ENCODE measurements at regions not wholly inside any gene's neighbourhood (a gene's known extent, or its start where the extent isn't known, plus 50 kb on each side); places are given as distances from the start of the nearest gene placed in this dataset.
A peak's percentile ranks its signal among the peaks of the same experiment; 100 is the strongest.
"Not testable (repeated sequence)": the region's sequence is repeated elsewhere in the genome, so short reads cannot be mapped to it uniquely, and the experiment has no call there.

GRCh38 chr2:195451160-195451559 is 205.9 kb upstream of the SLC39A10 start:
- DNase-seq, result no peak

GRCh38 chr2:195450552-195451113 is 206.4 kb upstream of the SLC39A10 start:
- DNase-seq, result no peak

DNA sequence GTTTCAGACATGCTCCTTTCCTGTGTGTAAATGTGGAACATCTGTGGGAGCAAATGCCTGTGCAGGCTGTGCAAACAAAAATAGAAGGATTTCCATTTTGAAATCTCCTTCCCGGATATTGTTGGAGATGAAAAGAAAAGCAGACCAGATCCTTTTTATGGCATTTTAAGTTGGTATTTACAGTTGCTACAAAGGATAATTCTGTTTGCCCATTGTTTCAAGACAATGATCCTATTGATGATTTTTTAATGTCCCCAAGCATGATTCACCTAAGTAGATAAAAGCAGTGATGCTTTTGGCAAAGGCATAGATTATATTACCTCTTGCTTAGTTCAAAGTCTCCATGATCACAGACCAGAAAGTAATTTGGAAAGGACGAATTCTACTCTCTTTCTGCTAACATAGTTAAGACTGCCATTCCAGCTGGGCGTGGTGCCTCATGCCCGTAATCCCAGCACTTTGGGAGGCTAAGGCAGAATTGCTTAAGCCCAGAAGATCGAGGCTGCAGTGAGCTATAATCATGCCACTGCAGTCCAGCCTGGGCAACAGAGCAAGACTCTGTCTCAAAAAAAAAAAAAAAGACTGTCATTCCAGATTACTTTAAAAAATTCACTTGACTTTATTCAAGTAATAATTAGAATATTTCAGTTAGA is 209.6 kb upstream of the SLC39A10 start:
- DNase-seq, result no peak

- no peak for DNase-seq
Observed at GRCh38 chr2:195445639-195446038, 211.4 kb upstream of the SLC39A10 start.

DNA sequence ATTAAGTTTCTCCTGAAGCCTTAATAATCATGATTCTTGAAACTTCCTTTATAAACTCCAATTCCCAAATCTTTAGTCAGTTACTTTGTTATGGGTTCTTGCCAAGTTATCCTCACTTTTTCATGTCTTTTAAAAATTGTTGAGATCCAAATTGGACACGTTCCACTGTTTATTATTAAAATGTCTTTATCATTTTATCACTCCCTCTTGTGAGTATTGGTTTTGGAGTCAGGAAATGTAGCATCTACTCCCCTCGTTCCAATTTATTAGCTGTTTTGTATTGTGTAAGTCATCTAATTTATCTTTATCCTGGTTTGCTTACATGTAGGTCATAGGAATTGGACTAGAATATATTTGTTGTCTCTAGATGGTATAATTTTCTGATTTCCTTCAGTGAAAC is 213.1 kb upstream of the SLC39A10 start:
- DNase-seq, result no peak

DNA sequence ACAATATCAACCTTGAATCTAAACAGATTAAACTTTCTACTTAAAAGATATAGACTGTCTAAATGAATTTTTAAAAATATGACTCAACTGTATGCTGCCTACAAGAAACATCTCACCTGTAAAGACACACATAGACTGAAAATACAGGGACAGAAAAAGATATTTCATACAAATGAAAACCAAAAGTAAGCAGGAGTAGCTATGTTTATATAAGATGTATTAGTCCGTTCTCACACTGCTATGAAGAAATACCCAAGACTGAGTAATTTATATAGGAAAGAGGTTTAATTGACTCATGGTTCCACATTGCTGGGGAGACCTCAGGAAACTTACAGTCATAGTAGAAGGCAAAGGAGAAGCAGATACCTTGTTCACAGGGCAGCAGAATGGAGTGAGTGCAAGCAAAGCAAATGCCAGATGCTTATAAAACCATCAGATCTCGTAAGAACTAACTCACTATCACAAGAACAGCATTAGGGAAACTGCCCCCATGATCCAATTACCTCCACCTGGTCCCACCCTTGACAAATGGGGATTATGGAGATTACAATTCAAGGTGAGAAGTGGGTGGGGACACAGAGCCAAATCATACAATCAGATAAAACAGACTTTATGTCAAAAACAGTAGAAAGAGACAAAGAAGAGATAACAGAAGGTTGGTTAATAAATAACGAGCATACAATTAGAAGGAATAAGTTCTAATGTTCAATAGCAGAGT is 214.4 kb upstream of the SLC39A10 start:
- peak; percentile 44 for DNase-seq

DNA sequence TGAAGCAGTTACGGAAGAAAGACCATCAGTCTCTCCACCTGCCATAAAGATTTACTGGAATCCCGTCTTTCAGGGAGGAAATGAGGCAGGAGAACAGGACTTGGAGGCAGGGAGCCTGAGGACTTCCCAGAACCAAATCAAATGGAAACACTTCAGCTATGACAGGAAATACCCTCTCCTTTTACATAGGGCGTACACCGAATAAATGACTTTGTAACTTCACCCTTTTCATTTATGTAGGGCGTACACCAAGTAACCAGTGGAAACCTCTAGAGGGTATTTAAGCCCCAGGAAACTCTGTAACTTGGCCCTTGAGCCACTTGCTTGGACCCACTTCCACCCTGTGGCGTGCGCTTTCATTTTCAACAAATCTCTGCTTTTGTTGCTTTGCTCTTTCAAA is 218.3 kb upstream of the SLC39A10 start:
- no peak for DNase-seq

GRCh38 chr2:195437521-195437920 is 219.5 kb upstream of the SLC39A10 start:
- no peak for DNase-seq

- no peak for DNase-seq
Observed at GRCh38 chr2:195434346-195434745, 222.7 kb upstream of the SLC39A10 start.

DNA sequence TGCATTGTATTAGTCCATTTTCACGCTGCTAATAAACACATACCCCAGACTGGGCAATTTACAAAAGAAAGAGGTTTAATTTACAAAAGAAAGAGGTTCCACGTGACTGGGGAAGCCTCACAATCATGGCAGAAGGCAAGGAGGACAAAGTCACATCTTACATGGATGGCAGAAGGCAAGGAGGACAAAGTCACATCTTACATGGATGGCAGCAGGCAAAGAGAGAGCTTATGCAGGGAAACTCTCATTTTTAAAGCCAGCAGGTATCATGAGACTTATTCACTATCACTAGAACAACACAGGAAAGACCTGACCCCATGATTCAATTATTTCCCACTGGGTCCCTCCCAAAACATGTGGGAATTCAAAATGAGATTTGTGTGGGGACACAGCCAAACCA is 223.3 kb upstream of the SLC39A10 start:
- not testable (repeated sequence) for DNase-seq

DNA sequence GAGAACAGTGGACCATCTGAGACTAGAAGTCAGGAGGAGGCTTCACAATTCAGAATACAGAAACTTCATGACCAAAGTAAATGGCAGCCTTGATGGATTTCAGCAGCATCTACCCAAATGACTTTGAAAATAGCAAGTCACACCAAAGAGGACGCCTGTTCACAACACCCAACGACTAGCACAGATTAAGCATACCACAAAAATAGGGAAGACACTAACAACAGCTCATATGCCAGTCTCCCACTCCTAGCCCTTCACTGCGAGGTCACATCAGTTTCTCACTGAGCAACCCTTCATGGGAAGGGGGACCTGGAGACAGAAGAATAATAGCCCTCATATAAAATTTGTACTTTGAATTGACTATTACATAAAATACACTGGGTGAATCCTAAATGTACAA is 228.4 kb upstream of the SLC39A10 start:
- no peak for DNase-seq

- no peak for DNase-seq
Observed at GRCh38 chr2:195425328-195425727, 231.7 kb upstream of the SLC39A10 start.

DNA sequence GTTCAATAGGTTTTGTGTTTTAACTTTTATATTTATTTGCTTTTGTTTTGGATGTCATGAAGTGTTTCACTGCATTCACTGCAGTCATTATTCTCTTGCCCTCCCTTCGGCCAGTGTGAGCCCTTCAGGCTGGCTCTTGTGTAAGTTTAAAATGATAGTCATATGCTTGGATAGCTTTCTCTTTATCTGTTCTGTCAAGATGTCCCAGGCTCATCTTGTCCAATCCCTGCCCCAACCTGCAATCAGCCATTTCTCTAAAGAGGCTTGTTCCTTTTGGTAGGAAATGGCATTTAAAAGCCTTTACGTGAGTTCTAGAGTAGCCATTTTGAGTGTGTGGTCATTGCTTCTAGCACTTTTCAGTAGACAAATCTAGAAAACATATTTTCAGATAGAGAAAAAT is 238.0 kb upstream of the SLC39A10 start:
- no peak for DNase-seq

- no peak for DNase-seq
Observed at GRCh38 chr2:195414537-195415100, 242.4 kb upstream of the SLC39A10 start.

DNA sequence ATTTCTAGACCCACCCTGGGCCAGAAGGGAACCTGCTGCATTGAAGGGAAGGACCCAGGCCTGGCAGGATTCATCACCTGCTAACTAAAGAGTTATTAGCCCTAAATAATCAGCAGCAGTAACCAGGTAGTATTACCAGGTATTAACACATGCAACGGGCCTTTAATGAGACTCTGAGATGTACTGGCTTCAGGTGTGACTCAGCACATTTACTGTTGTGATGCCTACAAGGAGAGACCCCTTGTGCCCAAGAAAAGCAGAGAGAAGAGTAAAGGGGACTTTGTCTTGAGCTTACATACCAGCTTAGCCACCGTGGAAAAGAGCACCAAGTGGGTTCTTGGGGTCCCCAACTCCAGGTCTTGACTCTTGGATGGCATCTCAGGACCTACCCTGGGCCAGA is 243.1 kb upstream of the SLC39A10 start:
- DNase-seq, result no peak

DNA sequence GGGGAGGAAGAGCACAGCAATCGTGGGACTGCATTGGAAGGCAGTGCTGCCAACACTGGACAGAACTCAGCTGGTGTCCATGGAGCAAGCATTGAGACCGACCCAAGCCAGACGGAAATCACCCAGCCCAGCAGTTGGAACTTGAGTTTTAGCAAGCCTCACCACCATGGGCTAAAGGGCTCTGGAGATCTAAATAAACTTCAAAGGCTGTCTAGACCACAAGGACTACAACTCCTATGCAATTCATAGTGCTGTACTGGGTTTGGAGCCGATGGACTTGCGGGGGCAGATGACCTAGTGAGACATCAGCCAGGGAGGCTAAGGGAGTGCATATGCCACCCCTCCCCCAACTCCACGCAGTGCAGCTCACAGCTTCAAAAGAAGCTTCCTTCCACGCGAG is 243.6 kb upstream of the SLC39A10 start:
- DNase-seq, result no peak

GRCh38 chr2:195411219-195411687 is 245.8 kb upstream of the SLC39A10 start:
- peak; percentile 16 for DNase-seq

DNA sequence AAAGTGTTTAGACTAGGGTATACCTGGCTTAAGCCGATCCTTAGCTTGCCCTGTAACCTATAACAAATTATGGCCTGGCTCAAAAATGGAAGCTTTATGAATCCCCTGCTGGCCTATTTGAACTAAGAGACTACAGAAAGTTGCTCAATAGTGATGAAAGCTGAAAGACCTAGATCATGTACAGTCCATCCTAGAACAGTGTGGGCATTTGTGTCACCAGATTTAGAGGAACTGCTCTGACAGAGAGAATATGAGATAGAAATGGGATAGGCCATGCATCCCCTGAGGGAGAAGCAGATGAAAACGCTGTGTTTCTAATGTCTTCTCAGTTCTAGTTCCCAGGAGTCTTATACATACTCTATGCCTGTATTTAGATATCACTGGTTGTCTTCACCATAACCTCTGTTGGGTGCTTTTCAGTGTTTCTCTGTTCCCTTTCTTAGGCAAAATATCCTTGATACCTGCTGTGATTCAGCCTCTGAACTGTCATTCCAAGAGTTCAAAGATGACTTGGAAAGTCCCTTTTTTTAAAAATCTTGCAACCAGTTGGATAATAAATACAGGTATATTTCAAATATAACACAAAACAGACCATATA is 246.9 kb upstream of the SLC39A10 start:
- peak; percentile 16 for DNase-seq

DNA sequence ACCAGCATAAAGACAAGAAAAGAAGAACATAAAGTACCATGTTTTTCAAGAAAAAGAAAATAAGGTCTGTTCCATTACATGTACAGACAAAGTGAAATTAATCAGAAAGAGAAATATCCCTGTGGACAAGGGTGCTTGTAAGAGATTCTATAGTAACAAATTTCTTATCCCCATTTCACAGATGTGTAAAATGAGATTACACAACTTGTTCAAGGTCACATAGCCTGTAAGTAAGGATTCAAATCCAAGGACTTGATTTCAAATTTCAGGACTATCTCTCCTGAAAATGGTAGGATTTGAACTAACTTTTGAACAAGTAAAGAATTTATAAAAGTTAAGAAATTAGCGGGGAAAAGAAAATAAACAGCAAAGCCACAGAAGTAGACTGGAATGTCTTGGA is 248.2 kb upstream of the SLC39A10 start:
- DNase-seq, result no peak

DNA sequence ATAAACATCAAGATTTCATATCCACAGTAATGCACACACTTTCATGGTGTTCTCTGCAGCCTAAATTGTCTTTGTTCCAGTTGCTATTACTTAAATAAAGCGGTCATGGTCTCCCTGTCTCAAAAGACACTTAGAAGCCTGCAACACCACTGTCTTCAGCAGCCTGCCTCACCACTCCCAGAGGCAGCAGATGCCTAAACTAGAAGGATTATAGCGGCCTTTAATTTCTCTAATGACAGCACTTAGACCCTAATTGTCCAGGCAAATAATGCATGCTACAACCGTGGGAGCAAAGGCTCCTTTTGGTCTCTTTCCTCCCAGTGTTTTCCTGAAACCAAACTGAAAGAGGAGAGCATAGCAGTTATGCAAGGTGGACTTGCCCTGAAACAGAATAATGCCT is 248.8 kb upstream of the SLC39A10 start:
- no peak for DNase-seq

DNA sequence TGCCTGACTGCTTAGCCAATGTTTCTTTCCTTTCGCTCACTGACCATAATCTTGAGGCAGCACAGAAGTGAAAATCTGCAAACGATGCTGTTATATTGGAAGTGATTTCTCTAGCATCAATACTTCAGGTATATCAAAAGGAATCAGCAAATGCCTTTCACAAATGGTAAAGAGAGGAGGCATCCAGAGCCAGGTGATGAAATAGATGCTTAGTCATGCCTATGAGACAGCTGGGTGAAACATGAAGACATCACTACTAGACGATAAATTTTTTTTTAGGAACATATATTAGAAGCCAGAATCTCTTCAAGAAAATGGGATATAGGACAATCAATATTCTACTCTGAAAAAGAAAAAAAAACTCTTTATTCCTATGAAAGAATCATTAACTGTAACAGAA is 249.2 kb upstream of the SLC39A10 start:
- no peak for DNase-seq

- peak; percentile 37 for DNase-seq
Observed at GRCh38 chr2:195406886-195407603, 250.0 kb upstream of the SLC39A10 start.

GRCh38 chr2:195404651-195405050 is 252.4 kb upstream of the SLC39A10 start:
- no peak for DNase-seq

Data from activated CD4-positive, alpha-beta T cell treated with anti-CD3 and anti-CD28 coated beads, Interleukin-10, Interleukin-2, amounts not matched to agents 100 ng/mL and 50 ng/mL, durations not matched to agents 16 hours and 8 hours (primary cell).